HepG2 (cell line): ENCODE measurements at regions not wholly inside any gene's neighbourhood (a gene's known extent, or its start where the extent isn't known, plus 50 kb on each side); places are given as distances from the start of the nearest gene placed in this dataset.

Experiments
- ATAC-seq: fragments of 200-7000 bp; cut with Tn5 transposase; 3 replicates; pipeline ENCODE4 v1.9.1; 2020; ENCODE audit warnings: mild to moderate bottlenecking, moderate library complexity
- BruUV-seq: library from RNA; stranded (reverse); fragments of 400-500 nt; replicated peaks from 2 replicates; lab custom pipeline; 2021; lab: Mats Ljungman, UMichigan
- CTCF ChIA-PET: fragments of 300-600 bp; formaldehyde crosslinking; extraction: SDS; loops from one replicate; lab custom pipeline; 2021; ENCODE audit warnings: low total read pairs, inconsistent platforms, low intra/inter-chr PET ratio; lab: Yijun Ruan, JAX
- POLR2A ChIA-PET: fragments of 350-600 bp; sonication (Branson Sonifier 250); formaldehyde crosslinking; loops from one replicate; lab custom pipeline; 2020; ENCODE audit warnings: antibody characterized with exemption, inconsistent platforms; lab: Yijun Ruan, JAX
- DNase-seq: peaks from one replicate; pipeline ENCODE4 v3.0.0-alpha.2; 2015; ENCODE audit warnings: low spot score
- FAIRE-seq: peaks from 3 replicates; lab custom pipeline; 2011; peaks lifted over from hg19 to GRCh38; lab: Jason Lieb, UNC
- H2AFZ ChIP-seq: one replicate; pipeline ENCODE4 v1.6.1; 2011; ENCODE audit warnings: low read length, inconsistent platforms
- H3K27ac ChIP-seq: fragments of 300-600 bp; 3 replicates; pipeline ENCODE4 v1.8.0; 2011; ENCODE audit warnings: mixed run types, mild to moderate bottlenecking, mixed read lengths, low read length, inconsistent platforms; ENCODE audit not compliant: insufficient read depth; ENCODE audit errors: extremely low read length
- H3K27me3 ChIP-seq, 2 experiments: fragments of 200-600 bp in 1 of 2; 2 replicates in 1 of 2; 3 replicates in 1 of 2; pipeline versions ENCODE4 v1.6.0 to v1.8.0; 2011; ENCODE audit warnings: low read length in 2 of 2, mild to moderate bottlenecking in 2 of 2, moderate library complexity in 2 of 2, inconsistent platforms in 1 of 2; ENCODE audit not compliant: insufficient read depth in 2 of 2, control insufficient read depth in 1 of 2
- H3K36me3 ChIP-seq, 2 experiments: fragments of 200-600 bp in 1 of 2; replicated peaks in 1 of 2; 2 replicates in 1 of 2; 3 replicates in 1 of 2; pipeline versions ENCODE4 v1.5.1 to v1.8.0; 2011; ENCODE audit warnings: low read length in 2 of 2, inconsistent platforms in 1 of 2; ENCODE audit not compliant: insufficient read depth in 2 of 2, control insufficient read depth in 1 of 2
- H3K4me1 ChIP-seq: 2 replicates; pipeline ENCODE4 v1.5.1; 2012; ENCODE audit warnings: low read length, inconsistent platforms; ENCODE audit not compliant: insufficient read depth
- H3K4me2 ChIP-seq: 2 replicates; pipeline ENCODE4 v1.6.0; 2011; ENCODE audit warnings: low read depth, low read length, inconsistent platforms
- H3K4me3 ChIP-seq, 3 experiments: fragments of 200-600 bp in 1 of 3; sonication (generic), shearing (Covaris generic) in 1 of 3; replicated peaks in 1 of 3; 2 replicates each; pipeline ENCODE4 v1.5.1; 2011 to 2016; ENCODE audit warnings: low read length in 3 of 3, inconsistent platforms in 2 of 3, low read depth in 2 of 3, mild to moderate bottlenecking in 2 of 3, control low read depth in 1 of 3, mixed read lengths in 1 of 3; ENCODE audit not compliant: insufficient read depth in 1 of 3
- H3K79me2 ChIP-seq: one replicate; pipeline ENCODE4 v1.6.1; 2011; ENCODE audit warnings: low read length, inconsistent platforms; ENCODE audit not compliant: insufficient read depth
- H3K9ac ChIP-seq: 2 replicates; pipeline ENCODE4 v1.6.0; 2011; ENCODE audit warnings: mild to moderate bottlenecking, low read depth, low read length, inconsistent platforms; ENCODE audit not compliant: insufficient read depth
- H3K9me3 ChIP-seq: 2 replicates; pipeline ENCODE4 v1.5.1; 2012; ENCODE audit warnings: mild to moderate bottlenecking, low read length
- H4K20me1 ChIP-seq: 2 replicates; pipeline ENCODE4 v1.6.0; 2011; ENCODE audit warnings: inconsistent platforms, mild to moderate bottlenecking, low read length, moderate library complexity; ENCODE audit not compliant: insufficient read depth
- SIX1 ChIP-seq: sonication (generic); formaldehyde crosslinking; IDR thresholded peaks from 2 replicates; pipeline ENCODE4 v1.4.0; 2020; ENCODE audit warnings: missing genetic modification reagents, borderline replicate concordance
- ZHX2 ChIP-seq, 2 experiments: sonication (generic) in 1 of 2; formaldehyde crosslinking in 1 of 2; IDR thresholded peaks; 2 replicates each; pipeline versions ENCODE4 v1.6.1 to v1.9.0; 2014 to 2022; ENCODE audit warnings: antibody characterized with exemption in 1 of 2, borderline replicate concordance in 1 of 2, inconsistent platforms in 1 of 2, low read depth in 1 of 2, missing genetic modification reagents in 1 of 2
- ZNF710 ChIP-seq: sonication (generic); formaldehyde crosslinking; IDR thresholded peaks from 2 replicates; pipeline ENCODE4 v1.5.0; 2020; ENCODE audit warnings: mild to moderate bottlenecking, missing genetic modification reagents, borderline replicate concordance
- WGBS: methylation state at CpG from one replicate; pipeline ENCODE4 v1.1.6; 2017; ENCODE audit warnings: low lambda C conversion rate; 5-methylcytosine and 5-hydroxymethylcytosine counted together
- in situ Hi-C: cut with HindIII; loops from 2 replicates; pipeline ENCODE4 v1.10.0; 2017; ENCODE audit warnings: low pct_unique_long_range_greater_than_20kb; ENCODE audit not compliant: extremely low pct_ligation_motif_present
- intact Hi-C: fragments of 100-400 bp; cut with micrococcal nuclease; formaldehyde crosslinking; loops from one replicate; pipeline ENCODE4 v1.10.0; 2022; ENCODE audit not compliant: unreplicated experiment

GRCh38 chr4:169332583-169332982 is 61.8 kb upstream of the SH3RF1 start:
- in situ Hi-C loops, result no loop called here
- CTCF ChIA-PET, result no interaction called here
- ATAC-seq (no peak), DNase-seq (no peak), FAIRE-seq (no peak)
- Histone ChIP-seq H3K4me3 (no peak overlapping the region), H3K4me1 (peaks cover 14% of the 10 kb centered on the region), H3K79me2 (no peaks in the 10 kb centered on the region), H3K36me3 (no peaks in the 10 kb centered on the region), H4K20me1 (no peaks in the 10 kb centered on the region), H2AFZ (no peak overlapping the region), H3K4me2 (no peak overlapping the region), H3K27me3 (no peaks in the 10 kb centered on the region), H3K9ac (no peak overlapping the region), H3K9me3 (no peaks in the 10 kb centered on the region), H3K27ac (no peak overlapping the region)
- WGBS, result 30% methylated on average over 2 of the region's 2 CpGs
- no TSS peak for BruUV-seq
- POLR2A ChIA-PET, result no interaction called here
- no peak for TF ChIP-seq ZNF710 (CRISPR knock-in tag)
- TF ChIP-seq ZHX2 (IDR thresholded peaks at IDR 0.05; ENCODE audit: low read depth), result no peak
- TF ChIP-seq ZHX2 (CRISPR knock-in tag; IDR thresholded peaks at IDR 0.05; ENCODE audit: borderline replicate concordance), result no peak
- no peak for TF ChIP-seq SIX1
- intact Hi-C loops, result no loop called here
